Fibroblast of lung (primary cell): ENCODE measurements at regions not wholly inside any gene's neighbourhood (a gene's known extent, or its start where the extent isn't known, plus 50 kb on each side); places are given as distances from the start of the nearest gene placed in this dataset.
A peak's percentile ranks its signal among the peaks of the same experiment; 100 is the strongest.

Source experiments
- DNase-seq, 2 donors: peaks; one replicate each; pipeline versions ENCODE4 v3.0.0 to v3.0.0-alpha.2; 2010; ENCODE audit warnings: low read depth in 2 of 2
- H2AFZ ChIP-seq: 2 replicates; pipeline ENCODE4 v1.5.1; 2012; ENCODE audit warnings: low read length, control low read depth, inconsistent platforms
- H3K27ac ChIP-seq: 2 replicates; pipeline ENCODE4 v1.5.1; 2011; ENCODE audit warnings: low read length, control low read depth; ENCODE audit not compliant: insufficient read depth
- H3K27me3 ChIP-seq: 2 replicates; pipeline ENCODE4 v1.5.1; 2011; ENCODE audit warnings: mild to moderate bottlenecking, low read length; ENCODE audit not compliant: control insufficient read depth, insufficient read depth
- H3K36me3 ChIP-seq: 2 replicates; pipeline ENCODE4 v1.5.1; 2011; ENCODE audit warnings: low read length; ENCODE audit not compliant: control insufficient read depth, insufficient read depth
- H3K4me1 ChIP-seq: 2 replicates; pipeline ENCODE4 v1.5.1; 2011; ENCODE audit warnings: low read length; ENCODE audit not compliant: control insufficient read depth, insufficient read depth; ENCODE audit errors: extremely low read depth
- H3K4me2 ChIP-seq: 2 replicates; pipeline ENCODE4 v1.5.1; 2011; ENCODE audit warnings: low read length, control low read depth; ENCODE audit not compliant: insufficient read depth; ENCODE audit errors: extremely low read depth
- H3K4me3 ChIP-seq, 4 experiments: fragments of 200-600 bp in 1 of 4; sonication (generic) in 1 of 4; replicated peaks in 1 of 4; 2 replicates each; pipeline ENCODE4 v1.5.1; 2011 to 2016; ENCODE audit warnings: low read length in 4 of 4, low read depth in 3 of 4, mild to moderate bottlenecking in 3 of 4, control low read depth in 2 of 4, inconsistent platforms in 1 of 4, mixed read lengths in 1 of 4; ENCODE audit not compliant: insufficient read depth in 1 of 4; ENCODE audit errors: control extremely low read depth in 1 of 4
- H3K79me2 ChIP-seq: 2 replicates; pipeline ENCODE4 v1.5.1; 2012; ENCODE audit warnings: mild to moderate bottlenecking, low read length, inconsistent platforms; ENCODE audit not compliant: control insufficient read depth, insufficient read depth
- H3K9ac ChIP-seq: 2 replicates; pipeline ENCODE4 v1.5.1; 2011; ENCODE audit warnings: mild to moderate bottlenecking, low read length, control low read depth; ENCODE audit not compliant: insufficient read depth
- H3K9me3 ChIP-seq: 2 replicates; pipeline ENCODE4 v1.5.1; 2012; ENCODE audit warnings: low read depth, low read length; ENCODE audit not compliant: control insufficient read depth, insufficient read depth
- H4K20me1 ChIP-seq: 2 replicates; pipeline ENCODE4 v1.5.1; 2011; ENCODE audit warnings: low read length; ENCODE audit not compliant: control insufficient read depth, insufficient read depth; ENCODE audit errors: extremely low read depth
- CTCF ChIP-seq, 2 donors: IDR thresholded peaks in 1 of 2; conservative IDR thresholded peaks in 1 of 2; 1 replicate in 1 of 2; 2 replicates in 1 of 2; pipeline ENCODE4 v1.5.1; 2011 to 2012; ENCODE audit warnings: low read length in 2 of 2, control low read depth in 1 of 2, inconsistent platforms in 1 of 2, low read depth in 1 of 2, mild to moderate bottlenecking in 1 of 2
- EZH2 ChIP-seq: IDR thresholded peaks from 2 replicates; pipeline ENCODE4 v1.5.1; 2012; ENCODE audit warnings: low read length, control low read depth, mild to moderate bottlenecking; ENCODE audit errors: missing control alignments

GRCh38 chr21:25428537-25428936 is 178.7 kb downstream of the MRPL39 start:
- Histone ChIP-seq H3K4me2 (no peak overlapping the region), H3K27me3 (no peaks in the 10 kb centered on the region), H3K4me3 (no peak overlapping the region), H4K20me1 (no peaks in the 10 kb centered on the region), H2AFZ (peak overlapping the region; percentile 30), H3K27ac (no peak overlapping the region), H3K9me3 (no peaks in the 10 kb centered on the region), H3K79me2 (no peaks in the 10 kb centered on the region), H3K9ac (no peak overlapping the region), H3K4me1 (no peaks in the 10 kb centered on the region), H3K36me3 (no peaks in the 10 kb centered on the region)
- peak in 1 of 2 donors; percentile 1 for DNase-seq
- no peak for TF ChIP-seq CTCF (conservative IDR thresholded peaks at IDR 0.05 in 1 of 2, IDR thresholded peaks at IDR 0.05 in 1 of 2; ENCODE audit: low read depth in 1 of 2, low read length in 2 of 2)
- TF ChIP-seq EZH2: no peak

GRCh38 chr21:25427828-25428227 is 179.5 kb downstream of the MRPL39 start:
- no peak overlapping the region for H2AFZ ChIP-seq
- no peak overlapping the region for H3K27ac ChIP-seq
- no peaks in the 10 kb centered on the region for H3K4me1 ChIP-seq
- H3K4me3 ChIP-seq: no peak overlapping the region
- DNase-seq: no peak
- H3K9me3 ChIP-seq: no peaks in the 10 kb centered on the region
- TF ChIP-seq EZH2 (no peak), CTCF (conservative IDR thresholded peaks at IDR 0.05 in 1 of 2, IDR thresholded peaks at IDR 0.05 in 1 of 2; ENCODE audit: low read depth in 1 of 2, low read length in 2 of 2) (no peak)
- no peak overlapping the region for H3K9ac ChIP-seq
- no peaks in the 10 kb centered on the region for H3K27me3 ChIP-seq
- H3K4me2 ChIP-seq: no peak overlapping the region
- H4K20me1 ChIP-seq: no peaks in the 10 kb centered on the region
- H3K36me3 ChIP-seq: no peaks in the 10 kb centered on the region
- no peaks in the 10 kb centered on the region for H3K79me2 ChIP-seq

GRCh38 chr21:25426580-25426979 is 180.7 kb downstream of the MRPL39 start:
- H3K79me2 ChIP-seq: no peaks in the 10 kb centered on the region
- no peak overlapping the region for H3K4me3 ChIP-seq
- TF ChIP-seq EZH2: no peak
- no peak for TF ChIP-seq CTCF (conservative IDR thresholded peaks at IDR 0.05 in 1 of 2, IDR thresholded peaks at IDR 0.05 in 1 of 2; ENCODE audit: low read depth in 1 of 2, low read length in 2 of 2)
- H3K4me2 ChIP-seq: no peak overlapping the region
- no peaks in the 10 kb centered on the region for H3K9me3 ChIP-seq
- DNase-seq: no peak
- no peaks in the 10 kb centered on the region for H3K36me3 ChIP-seq
- H3K9ac ChIP-seq: no peak overlapping the region
- H2AFZ ChIP-seq: no peak overlapping the region
- no peaks in the 10 kb centered on the region for H3K4me1 ChIP-seq
- no peaks in the 10 kb centered on the region for H4K20me1 ChIP-seq
- no peaks in the 10 kb centered on the region for H3K27me3 ChIP-seq
- H3K27ac ChIP-seq: no peak overlapping the region
